ENCODE measurements at regions not wholly inside any gene's neighbourhood (a gene's known extent, or its start where the extent isn't known, plus 50 kb on each side); places are given as distances from the start of the nearest gene placed in this dataset.

DNA sequence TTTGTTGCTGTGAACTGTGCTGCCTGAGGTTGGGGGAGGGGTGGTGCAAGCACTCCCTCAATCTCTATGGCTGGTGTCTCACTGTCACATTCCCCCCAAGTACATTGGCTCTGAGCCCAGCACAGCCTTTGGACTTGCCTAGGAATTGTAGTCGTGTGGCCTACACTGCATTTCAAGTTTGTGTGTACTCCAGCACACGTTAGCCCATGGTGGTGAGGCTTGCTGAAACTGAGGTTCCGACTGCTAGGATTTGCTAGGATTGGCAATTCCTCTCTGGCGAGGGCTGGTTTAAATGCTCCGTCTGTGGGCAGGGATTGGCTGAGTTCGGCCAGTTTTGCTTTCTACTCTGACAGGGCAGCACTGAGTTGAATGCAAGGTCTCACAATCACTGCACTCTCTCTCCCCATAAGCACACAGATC, 121.7 kb upstream of the CXXC4 start:
- 74% methylated on average over 6 of the region's 6 CpGs for WGBS (ENCODE audit: low lambda C conversion rate, missing lambda C conversion rate)
- no peaks in the 10 kb centered on the region for H3K4me1 ChIP-seq (ENCODE audit: insufficient read depth)
- H3K4me3 ChIP-seq: no peak overlapping the region
- H3K27me3 ChIP-seq: no peaks in the 10 kb centered on the region
- H3K36me3 ChIP-seq (replicated peaks; ENCODE audit: insufficient read depth, low read depth): no peaks in the 10 kb centered on the region
- H3K4me2 ChIP-seq: no peak overlapping the region
- H3K79me2 ChIP-seq: no peaks in the 10 kb centered on the region
- peak; percentile 23 for DNase-seq (ENCODE audit: low spot score)
- TF ChIP-seq EZH2phosphoT487 (IDR thresholded peaks at IDR 0.05; ENCODE audit: low read depth, severe bottlenecking, unreplicated experiment) (no peak), EZH2 (IDR thresholded peaks at IDR 0.05; ENCODE audit: borderline replicate concordance) (no peak)
- TF ChIP-seq, protein P1, sequence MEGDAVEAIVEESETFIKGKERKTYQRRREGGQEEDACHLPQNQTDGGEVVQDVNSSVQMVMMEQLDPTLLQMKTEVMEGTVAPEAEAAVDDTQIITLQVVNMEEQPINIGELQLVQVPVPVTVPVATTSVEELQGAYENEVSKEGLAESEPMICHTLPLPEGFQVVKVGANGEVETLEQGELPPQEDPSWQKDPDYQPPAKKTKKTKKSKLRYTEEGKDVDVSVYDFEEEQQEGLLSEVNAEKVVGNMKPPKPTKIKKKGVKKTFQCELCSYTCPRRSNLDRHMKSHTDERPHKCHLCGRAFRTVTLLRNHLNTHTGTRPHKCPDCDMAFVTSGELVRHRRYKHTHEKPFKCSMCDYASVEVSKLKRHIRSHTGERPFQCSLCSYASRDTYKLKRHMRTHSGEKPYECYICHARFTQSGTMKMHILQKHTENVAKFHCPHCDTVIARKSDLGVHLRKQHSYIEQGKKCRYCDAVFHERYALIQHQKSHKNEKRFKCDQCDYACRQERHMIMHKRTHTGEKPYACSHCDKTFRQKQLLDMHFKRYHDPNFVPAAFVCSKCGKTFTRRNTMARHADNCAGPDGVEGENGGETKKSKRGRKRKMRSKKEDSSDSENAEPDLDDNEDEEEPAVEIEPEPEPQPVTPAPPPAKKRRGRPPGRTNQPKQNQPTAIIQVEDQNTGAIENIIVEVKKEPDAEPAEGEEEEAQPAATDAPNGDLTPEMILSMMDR (IDR thresholded peaks at IDR 0.05; ENCODE audit: poor library complexity): no peak
- no peak overlapping the region for H3K27ac ChIP-seq
- no peaks in the 10 kb centered on the region for H4K20me1 ChIP-seq (ENCODE audit: insufficient read depth, poor library complexity, severe bottlenecking)
- H3K9me3 ChIP-seq (ENCODE audit: low read depth): no peaks in the 10 kb centered on the region
- H2AFZ ChIP-seq: no peak overlapping the region
- no peaks in the 10 kb centered on the region for H3K9me2 ChIP-seq (replicated peaks; ENCODE audit: insufficient read depth)

DNA sequence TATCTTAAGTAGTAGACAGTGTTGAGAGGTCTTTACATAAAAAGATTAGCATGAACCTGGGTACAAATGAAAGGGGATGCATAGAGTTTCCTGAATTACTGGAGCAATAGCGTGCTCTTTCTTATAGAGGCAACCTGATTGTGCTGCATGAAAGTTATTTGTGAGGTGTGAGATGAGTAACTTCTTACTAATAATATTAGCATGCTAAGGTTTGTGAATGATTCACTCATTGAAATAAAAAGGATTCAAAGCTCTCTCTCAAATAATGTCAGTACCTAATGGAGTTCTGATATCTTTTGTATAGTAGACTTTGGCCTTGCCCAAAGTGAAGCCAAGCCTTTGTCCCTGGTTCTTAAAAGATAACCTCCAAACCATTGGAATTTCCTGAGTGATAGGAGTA, 131.0 kb upstream of the CXXC4 start:
- Histone ChIP-seq H3K79me2 (no peaks in the 10 kb centered on the region), H3K36me3 (replicated peaks; ENCODE audit: insufficient read depth, low read depth) (no peaks in the 10 kb centered on the region), H3K4me3 (no peak overlapping the region), H3K27ac (no peak overlapping the region), H3K4me2 (no peak overlapping the region), H3K27me3 (no peaks in the 10 kb centered on the region), H3K9me3 (ENCODE audit: low read depth) (no peaks in the 10 kb centered on the region), H3K9me2 (replicated peaks; ENCODE audit: insufficient read depth) (no peaks in the 10 kb centered on the region), H3K4me1 (ENCODE audit: insufficient read depth) (no peaks in the 10 kb centered on the region), H2AFZ (no peak overlapping the region), H4K20me1 (ENCODE audit: insufficient read depth, poor library complexity, severe bottlenecking) (no peaks in the 10 kb centered on the region)
- DNase-seq (ENCODE audit: low spot score): no peak
- no peak for TF ChIP-seq EZH2phosphoT487 (IDR thresholded peaks at IDR 0.05; ENCODE audit: low read depth, severe bottlenecking, unreplicated experiment)
- TF ChIP-seq, protein P1 (IDR thresholded peaks at IDR 0.05; ENCODE audit: poor library complexity): no peak
- TF ChIP-seq EZH2 (IDR thresholded peaks at IDR 0.05; ENCODE audit: borderline replicate concordance): no peak
- WGBS (ENCODE audit: low lambda C conversion rate, missing lambda C conversion rate): 96% methylated on average over 1 of the region's 1 CpG

DNA sequence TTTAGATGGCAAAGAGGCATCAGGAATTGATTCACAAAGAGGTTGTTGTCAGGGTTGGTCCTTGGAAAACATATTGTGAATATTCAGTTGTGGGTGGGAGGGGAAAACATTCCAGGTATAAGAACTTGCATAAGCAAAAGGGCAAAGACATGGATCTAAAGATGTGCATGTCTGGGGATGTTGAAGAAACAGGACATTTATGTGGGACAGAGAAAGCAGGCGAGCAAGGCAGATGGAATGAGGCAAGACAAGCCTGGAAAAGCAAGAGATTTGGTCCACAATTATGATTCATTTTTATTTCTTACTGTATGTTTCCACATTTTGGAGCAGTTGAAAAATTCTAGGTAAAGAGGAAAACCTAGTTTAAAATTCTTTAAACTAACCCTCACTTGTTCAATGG, 134.9 kb upstream of the CXXC4 start:
- H3K36me3 ChIP-seq (replicated peaks; ENCODE audit: insufficient read depth, low read depth): no peaks in the 10 kb centered on the region
- H3K9me2 ChIP-seq (replicated peaks; ENCODE audit: insufficient read depth): no peaks in the 10 kb centered on the region
- no peaks in the 10 kb centered on the region for H4K20me1 ChIP-seq (ENCODE audit: insufficient read depth, poor library complexity, severe bottlenecking)
- no peak overlapping the region for H2AFZ ChIP-seq
- no peaks in the 10 kb centered on the region for H3K9me3 ChIP-seq (ENCODE audit: low read depth)
- H3K27me3 ChIP-seq: no peaks in the 10 kb centered on the region
- no peaks in the 10 kb centered on the region for H3K79me2 ChIP-seq
- no peak overlapping the region for H3K27ac ChIP-seq
- no peak overlapping the region for H3K4me3 ChIP-seq
- WGBS (ENCODE audit: low lambda C conversion rate, missing lambda C conversion rate): 86% methylated on average over 1 of the region's 1 CpG
- no peaks in the 10 kb centered on the region for H3K4me1 ChIP-seq (ENCODE audit: insufficient read depth)
- H3K4me2 ChIP-seq: no peak overlapping the region
- no peak for DNase-seq (ENCODE audit: low spot score)
- TF ChIP-seq EZH2 (IDR thresholded peaks at IDR 0.05; ENCODE audit: borderline replicate concordance): no peak
- TF ChIP-seq EZH2phosphoT487 (IDR thresholded peaks at IDR 0.05; ENCODE audit: low read depth, severe bottlenecking, unreplicated experiment): no peak
- TF ChIP-seq, protein P1 (IDR thresholded peaks at IDR 0.05; ENCODE audit: poor library complexity): no peak

DNA sequence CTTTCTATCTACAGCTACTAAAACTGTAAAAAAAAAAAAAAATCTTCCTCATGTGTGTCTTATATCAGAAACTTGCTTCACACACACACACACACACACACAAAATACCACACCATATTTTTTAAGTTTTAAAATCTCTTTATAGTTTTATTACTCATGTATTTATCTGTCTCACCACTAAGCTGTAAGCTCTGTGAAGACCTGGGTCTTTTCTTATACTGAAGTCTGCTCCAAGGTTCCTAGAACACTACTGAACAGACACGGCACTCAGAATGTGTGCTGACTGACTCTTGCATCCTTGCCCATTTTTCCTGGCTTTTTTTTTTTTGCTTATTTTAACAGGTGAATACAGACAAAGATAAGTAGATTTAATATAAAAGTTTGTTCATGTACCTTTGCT, 135.6 kb upstream of the CXXC4 start:
- Histone ChIP-seq H3K27me3 (no peaks in the 10 kb centered on the region), H3K4me2 (no peak overlapping the region), H4K20me1 (ENCODE audit: insufficient read depth, poor library complexity, severe bottlenecking) (no peaks in the 10 kb centered on the region), H3K4me1 (ENCODE audit: insufficient read depth) (no peaks in the 10 kb centered on the region), H3K36me3 (replicated peaks; ENCODE audit: insufficient read depth, low read depth) (no peaks in the 10 kb centered on the region), H3K9me2 (replicated peaks; ENCODE audit: insufficient read depth) (no peaks in the 10 kb centered on the region), H2AFZ (no peak overlapping the region), H3K27ac (no peak overlapping the region), H3K4me3 (no peak overlapping the region), H3K79me2 (no peaks in the 10 kb centered on the region), H3K9me3 (ENCODE audit: low read depth) (no peaks in the 10 kb centered on the region)
- WGBS (ENCODE audit: low lambda C conversion rate, missing lambda C conversion rate): 65% methylated on average over 1 of the region's 1 CpG
- no peak for DNase-seq (ENCODE audit: low spot score)
- TF ChIP-seq EZH2phosphoT487 (IDR thresholded peaks at IDR 0.05; ENCODE audit: low read depth, severe bottlenecking, unreplicated experiment) (no peak), EZH2 (IDR thresholded peaks at IDR 0.05; ENCODE audit: borderline replicate concordance) (no peak)
- TF ChIP-seq, protein P1 (IDR thresholded peaks at IDR 0.05; ENCODE audit: poor library complexity): no peak
